ENCODE measurements at regions not wholly inside any gene's neighbourhood (a gene's known extent, or its start where the extent isn't known, plus 50 kb on each side); places are given as distances from the start of the nearest gene placed in this dataset.

DNA sequence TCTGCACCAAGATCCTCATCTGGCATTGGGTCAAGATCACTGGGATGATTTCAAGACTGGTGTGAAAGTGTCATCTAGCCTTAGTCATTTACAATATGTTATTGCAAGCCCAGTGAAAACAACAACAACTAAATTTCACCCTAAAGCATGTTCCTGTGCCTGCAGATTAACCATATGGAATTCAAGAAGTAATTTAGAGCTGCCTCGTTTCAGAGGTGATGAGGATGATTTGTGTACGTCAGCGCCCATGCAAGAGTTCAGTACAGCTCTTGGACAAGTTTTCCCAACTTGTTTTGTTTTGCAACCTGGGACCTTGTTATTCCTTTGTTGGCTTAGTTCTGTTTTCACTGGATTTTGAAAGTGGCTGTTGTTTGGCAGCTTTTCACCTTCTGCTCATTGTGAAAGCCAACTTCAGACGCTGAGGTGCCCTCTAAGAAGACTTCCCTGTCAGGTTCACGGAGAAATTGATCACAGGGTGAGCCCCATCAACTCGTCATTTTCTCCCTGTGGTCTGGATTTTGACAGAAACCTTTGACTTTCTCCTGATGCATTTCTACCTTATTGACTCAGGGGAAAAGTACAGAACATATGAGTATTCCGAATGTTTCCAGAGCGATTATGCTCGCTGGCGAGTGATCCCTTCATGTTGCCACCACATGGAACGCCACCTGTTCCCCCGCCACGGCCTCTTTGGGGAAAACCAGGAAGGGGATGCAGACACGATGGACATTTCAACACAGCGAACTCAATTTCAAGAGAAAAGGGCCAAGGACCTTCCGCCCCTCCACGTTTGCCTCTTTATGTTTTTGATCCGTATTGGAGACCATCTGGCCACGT is 85.6 kb downstream of the FOXL1 start:
- Histone ChIP-seq H3K4me3 (no peak overlapping the region), H4K20me1 (ENCODE audit: control insufficient read depth, insufficient read depth) (no peaks in the 10 kb centered on the region), H3K27me3 (replicated peaks in 1 of 2; ENCODE audit: control insufficient read depth in 2 of 2, insufficient read depth in 2 of 2, low read length in 1 of 2) (no peaks in the 10 kb centered on the region), H3K36me3 (ENCODE audit: control insufficient read depth in 2 of 2, insufficient read depth in 2 of 2, low read length in 1 of 2) (no peaks in the 10 kb centered on the region), H3K4me2 (ENCODE audit: control insufficient read depth, insufficient read depth) (no peak overlapping the region), H2AFZ (ENCODE audit: control insufficient read depth, low read depth, low read length) (no peak overlapping the region), H3K4me1 (ENCODE audit: control insufficient read depth, insufficient read depth, low read length) (peaks cover 4% of the 10 kb centered on the region; the same call in 1 of the 2 replicates), H3K9ac (ENCODE audit: control insufficient read depth, insufficient read depth, low read length) (no peak overlapping the region), H3K79me2 (ENCODE audit: control insufficient read depth, insufficient read depth, low read length) (no peaks in the 10 kb centered on the region), H3K27ac (ENCODE audit: control insufficient read depth, insufficient read depth) (0 out of 2 replicates have a peak overlapping the region, but pooled peaks have one; percentile 45), H3K9me3 (replicated peaks; ENCODE audit: control insufficient read depth, insufficient read depth, low read length) (no peaks in the 10 kb centered on the region; the same call in 2 of the 3 replicates)
- intact Hi-C loops (cut with micrococcal nuclease; ENCODE audit: unreplicated experiment) (no loop called here), in situ Hi-C loops (cut with MboI) (no loop called here)
- ChIA-PET POLR2A (interaction anchor here (0.6 kb wide), 1 partner anchor 88 kb away, joined by 3 read pairs; no protein-coding TSS in a partner anchor), CTCF (interaction anchor here (1.1 to 2.5 kb wide), 6 partner anchors 8 to 399 kb away, joined by 3 to 9 read pairs (median 4); no protein-coding TSS in a partner anchor), RAD21 (ENCODE audit: unreplicated experiment) (interaction anchor here (1.0 to 2.6 kb wide), 7 partner anchors 54 to 169 kb away, joined by 3 to 13 read pairs (median 9); no protein-coding TSS in a partner anchor), SMC1A (ENCODE audit: uncharacterized antibody, unreplicated experiment) (interaction anchor here (1.1 to 2.6 kb wide), 16 partner anchors 9 to 106 kb away, joined by 3 to 10 read pairs (median 4); no protein-coding TSS in a partner anchor)
- 0 out of 2 replicates have a peak, but pooled peaks have one; percentile 43 for TF ChIP-seq SMARCA5 (IDR thresholded peaks at IDR 0.05)
- TF ChIP-seq, protein P1, sequence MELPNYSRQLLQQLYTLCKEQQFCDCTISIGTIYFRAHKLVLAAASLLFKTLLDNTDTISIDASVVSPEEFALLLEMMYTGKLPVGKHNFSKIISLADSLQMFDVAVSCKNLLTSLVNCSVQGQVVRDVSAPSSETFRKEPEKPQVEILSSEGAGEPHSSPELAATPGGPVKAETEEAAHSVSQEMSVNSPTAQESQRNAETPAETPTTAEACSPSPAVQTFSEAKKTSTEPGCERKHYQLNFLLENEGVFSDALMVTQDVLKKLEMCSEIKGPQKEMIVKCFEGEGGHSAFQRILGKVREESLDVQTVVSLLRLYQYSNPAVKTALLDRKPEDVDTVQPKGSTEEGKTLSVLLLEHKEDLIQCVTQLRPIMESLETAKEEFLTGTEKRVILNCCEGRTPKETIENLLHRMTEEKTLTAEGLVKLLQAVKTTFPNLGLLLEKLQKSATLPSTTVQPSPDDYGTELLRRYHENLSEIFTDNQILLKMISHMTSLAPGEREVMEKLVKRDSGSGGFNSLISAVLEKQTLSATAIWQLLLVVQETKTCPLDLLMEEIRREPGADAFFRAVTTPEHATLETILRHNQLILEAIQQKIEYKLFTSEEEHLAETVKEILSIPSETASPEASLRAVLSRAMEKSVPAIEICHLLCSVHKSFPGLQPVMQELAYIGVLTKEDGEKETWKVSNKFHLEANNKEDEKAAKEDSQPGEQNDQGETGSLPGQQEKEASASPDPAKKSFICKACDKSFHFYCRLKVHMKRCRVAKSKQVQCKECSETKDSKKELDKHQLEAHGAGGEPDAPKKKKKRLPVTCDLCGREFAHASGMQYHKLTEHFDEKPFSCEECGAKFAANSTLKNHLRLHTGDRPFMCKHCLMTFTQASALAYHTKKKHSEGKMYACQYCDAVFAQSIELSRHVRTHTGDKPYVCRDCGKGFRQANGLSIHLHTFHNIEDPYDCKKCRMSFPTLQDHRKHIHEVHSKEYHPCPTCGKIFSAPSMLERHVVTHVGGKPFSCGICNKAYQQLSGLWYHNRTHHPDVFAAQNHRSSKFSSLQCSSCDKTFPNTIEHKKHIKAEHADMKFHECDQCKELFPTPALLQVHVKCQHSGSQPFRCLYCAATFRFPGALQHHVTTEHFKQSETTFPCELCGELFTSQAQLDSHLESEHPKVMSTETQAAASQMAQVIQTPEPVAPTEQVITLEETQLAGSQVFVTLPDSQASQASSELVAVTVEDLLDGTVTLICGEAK (IDR thresholded peaks at IDR 0.05; ENCODE audit: borderline replicate concordance), result no peak
- no peak for TF ChIP-seq KLF5 (IDR thresholded peaks at IDR 0.05; ENCODE audit: partially characterized antibody)
- no peak for TF ChIP-seq CUX1 (IDR thresholded peaks at IDR 0.05; ENCODE audit: insufficient replicate concordance, low read depth, low read length)
- 0 out of 2 replicates have a peak, but pooled peaks have one; percentile 5 for TF ChIP-seq LARP7 (IDR thresholded peaks at IDR 0.05)
- no peak for TF ChIP-seq PKNOX1 (IDR thresholded peaks at IDR 0.05)
- no peak for TF ChIP-seq NR2C2 (IDR thresholded peaks at IDR 0.05; ENCODE audit: borderline replicate concordance, control insufficient read depth, insufficient read length, low read depth)
- DNase-seq (ENCODE audit: low read depth, low spot score) (no peak), FAIRE-seq (no peak), ATAC-seq (peak; percentile 16; the same call in 2 of the 3 replicates)
- no TSS peak for BruUV-seq (replicated peaks)
- 37% methylated on average over 19 of the region's 19 CpGs for WGBS (ENCODE audit: insufficient coverage, insufficient replicate concordance, low lambda C conversion rate, missing lambda C conversion rate)
